RWPE2 (cell line): ENCODE measurements at regions not wholly inside any gene's neighbourhood (a gene's known extent, or its start where the extent isn't known, plus 50 kb on each side); places are given as distances from the start of the nearest gene placed in this dataset.

Experiments
- ATAC-seq: fragments of 200-7000 bp; cut with Tn5 transposase; 3 replicates; pipeline ENCODE4 v1.9.1; 2021; ENCODE audit warnings: low read depth
- DNase-seq: peaks from one replicate; pipeline ENCODE4 v3.0.0-alpha.2; 2020; ENCODE audit warnings: low spot score
- H3K27ac ChIP-seq: fragments of 450-650 bp; 2 replicates; pipeline ENCODE4 v1.5.1; 2017; ENCODE audit warnings: mild to moderate bottlenecking; ENCODE audit not compliant: poor library complexity, severe bottlenecking
- H3K27me3 ChIP-seq: fragments of 250-450 bp; sonication (Bioruptor Pico); 2 replicates; pipeline ENCODE4 v1.5.1; 2021; ENCODE audit warnings: mild to moderate bottlenecking, moderate library complexity; ENCODE audit not compliant: insufficient read depth, poor library complexity, severe bottlenecking
- H3K36me3 ChIP-seq: fragments of 250-450 bp; sonication (Bioruptor Pico); 2 replicates; pipeline ENCODE4 v1.5.1; 2020; ENCODE audit warnings: low read depth, mild to moderate bottlenecking, moderate library complexity
- H3K4me1 ChIP-seq: fragments of 250-450 bp; sonication (Bioruptor Pico); 2 replicates; pipeline ENCODE4 v1.5.1; 2021; ENCODE audit warnings: mild to moderate bottlenecking, moderate library complexity; ENCODE audit not compliant: insufficient read depth, poor library complexity, severe bottlenecking
- H3K4me3 ChIP-seq: fragments of 250-450 bp; sonication (Bioruptor Pico); 2 replicates; pipeline ENCODE4 v1.5.1; 2021; ENCODE audit warnings: mild to moderate bottlenecking, moderate library complexity; ENCODE audit not compliant: severe bottlenecking
- H3K9me3 ChIP-seq: fragments of 250-450 bp; sonication (Bioruptor Pico); 2 replicates; pipeline ENCODE4 v1.5.1; 2021; ENCODE audit warnings: mild to moderate bottlenecking, moderate library complexity; ENCODE audit not compliant: severe bottlenecking
- CTCF ChIP-seq: fragments of 450-650 bp; IDR thresholded peaks from one replicate; pipeline ENCODE4 v1.5.1; 2017; ENCODE audit warnings: mild to moderate bottlenecking, moderate library complexity; ENCODE audit not compliant: poor library complexity, severe bottlenecking

GRCh38 chr10:31103112-31103511 is 71.4 kb upstream of the ZNF438 start:
- no peaks in the 10 kb centered on the region for H3K36me3 ChIP-seq
- TF ChIP-seq CTCF: no peak
- no peak overlapping the region for H3K4me3 ChIP-seq
- DNase-seq (no peak), ATAC-seq (no peak)
- H3K9me3 ChIP-seq: no peaks in the 10 kb centered on the region
- H3K27ac ChIP-seq: no peak overlapping the region
- H3K4me1 ChIP-seq: peaks cover 19% of the 10 kb centered on the region
- H3K27me3 ChIP-seq: no peaks in the 10 kb centered on the region

GRCh38 chr10:31112961-31113360 is 81.3 kb upstream of the ZNF438 start:
- DNase-seq: no peak
- Histone ChIP-seq H3K4me1 (no peaks in the 10 kb centered on the region), H3K27me3 (no peaks in the 10 kb centered on the region), H3K27ac (no peak overlapping the region), H3K36me3 (no peaks in the 10 kb centered on the region), H3K9me3 (no peaks in the 10 kb centered on the region), H3K4me3 (no peak overlapping the region)
- TF ChIP-seq CTCF: no peak
- no peak for ATAC-seq

GRCh38 chr10:31116226-31116625 is 84.6 kb upstream of the ZNF438 start:
- H3K4me1 ChIP-seq: no peaks in the 10 kb centered on the region
- H3K27me3 ChIP-seq: no peaks in the 10 kb centered on the region
- H3K4me3 ChIP-seq: no peak overlapping the region
- ATAC-seq: no peak
- no peak for DNase-seq
- no peaks in the 10 kb centered on the region for H3K36me3 ChIP-seq
- TF ChIP-seq CTCF: no peak
- no peaks in the 10 kb centered on the region for H3K9me3 ChIP-seq
- no peak overlapping the region for H3K27ac ChIP-seq

GRCh38 chr10:31118556-31118955 is 86.9 kb upstream of the ZNF438 start:
- Histone ChIP-seq H3K36me3 (no peaks in the 10 kb centered on the region), H3K27me3 (no peaks in the 10 kb centered on the region), H3K27ac (no peak overlapping the region), H3K4me3 (no peak overlapping the region), H3K9me3 (no peaks in the 10 kb centered on the region), H3K4me1 (no peaks in the 10 kb centered on the region)
- DNase-seq (no peak), ATAC-seq (no peak)
- no peak for TF ChIP-seq CTCF

GRCh38 chr10:31120392-31120791 is 88.7 kb upstream of the ZNF438 start:
- Histone ChIP-seq H3K27ac (no peak overlapping the region), H3K4me1 (no peaks in the 10 kb centered on the region), H3K36me3 (no peaks in the 10 kb centered on the region), H3K9me3 (no peaks in the 10 kb centered on the region), H3K27me3 (no peaks in the 10 kb centered on the region), H3K4me3 (no peak overlapping the region)
- ATAC-seq (no peak), DNase-seq (no peak)
- no peak for TF ChIP-seq CTCF
